NT2/D1 (cell line): ENCODE measurements at regions not wholly inside any gene's neighbourhood (a gene's known extent, or its start where the extent isn't known, plus 50 kb on each side); places are given as distances from the start of the nearest gene placed in this dataset.

ENCODE experiments used
- SUZ12 ChIP-seq: IDR thresholded peaks from 2 replicates; pipeline ENCODE4 v1.6.1; 2011; ENCODE audit not compliant: insufficient read length, insufficient read depth; ENCODE audit errors: extremely low read depth
- YY1 ChIP-seq: IDR thresholded peaks from 2 replicates; pipeline ENCODE4 v1.6.1; 2011; ENCODE audit not compliant: insufficient read length, insufficient read depth

DNA sequence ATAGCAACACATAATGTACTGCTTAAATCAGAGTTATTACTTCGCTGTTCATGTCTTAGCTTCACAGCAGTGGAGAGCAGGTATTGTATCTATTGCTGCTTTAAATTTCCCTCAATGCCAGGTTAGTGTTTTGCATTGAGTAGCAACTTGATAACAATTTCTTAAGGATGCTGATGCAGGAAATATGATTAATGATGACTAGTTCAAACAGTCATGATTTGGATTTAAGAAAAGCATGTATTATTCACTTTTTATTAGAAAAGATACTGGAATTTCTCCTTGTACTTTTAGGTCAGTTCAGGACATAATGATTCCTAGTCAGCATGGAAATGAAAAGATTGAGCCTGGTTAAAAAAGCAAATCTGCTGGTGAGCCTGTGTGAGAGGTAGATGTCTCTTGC lies 67.2 kb upstream of the ARHGAP29 start:
- TF ChIP-seq YY1, result no peak
- no peak for TF ChIP-seq SUZ12
